Adipocyte (in vitro differentiated cells): ENCODE measurements at regions not wholly inside any gene's neighbourhood (a gene's known extent, or its start where the extent isn't known, plus 50 kb on each side); places are given as distances from the start of the nearest gene placed in this dataset.
A peak's percentile ranks its signal among the peaks of the same experiment; 100 is the strongest.

Experiments
- DNase-seq: peaks from one replicate; pipeline ENCODE4 v3.0.0-alpha.2; 2015; ENCODE audit warnings: low read depth
- H3K27me3 ChIP-seq: replicated peaks from 2 replicates; pipeline ENCODE4 v1.7.0; 2013; ENCODE audit warnings: mild to moderate bottlenecking, low read length, moderate library complexity; ENCODE audit not compliant: control insufficient read depth, insufficient read depth
- H3K36me3 ChIP-seq: 2 replicates; pipeline ENCODE4 v1.7.0; 2013; ENCODE audit warnings: low read length, mild to moderate bottlenecking, moderate library complexity; ENCODE audit not compliant: control insufficient read depth, insufficient read depth, severe bottlenecking
- H3K4me1 ChIP-seq: 2 replicates; pipeline ENCODE4 v1.7.0; 2013; ENCODE audit warnings: mild to moderate bottlenecking, low read length, moderate library complexity; ENCODE audit not compliant: control insufficient read depth, insufficient read depth
- H3K4me3 ChIP-seq: 2 replicates; pipeline ENCODE4 v1.7.0; 2013; ENCODE audit warnings: mild to moderate bottlenecking, low read length, moderate library complexity
- H3K9ac ChIP-seq: 2 replicates; pipeline ENCODE4 v1.7.0; 2013; ENCODE audit warnings: mild to moderate bottlenecking, low read length, moderate library complexity
- H3K9me3 ChIP-seq: 2 replicates; pipeline ENCODE4 v1.7.0; 2013; ENCODE audit warnings: mild to moderate bottlenecking, low read length, moderate library complexity; ENCODE audit not compliant: control insufficient read depth

GRCh38 chr9:26437056-26437711, 455.4 kb downstream of the CAAP1 start:
- DNase-seq: no peak
- H3K4me1 ChIP-seq: no peaks in the 10 kb centered on the region

GRCh38 chr9:26426551-26427131, 466.0 kb downstream of the CAAP1 start:
- Histone ChIP-seq H3K4me3 (no peak overlapping the region), H3K9me3 (no peaks in the 10 kb centered on the region), H3K36me3 (no peaks in the 10 kb centered on the region), H3K4me1 (no peaks in the 10 kb centered on the region), H3K27me3 (no peaks in the 10 kb centered on the region), H3K9ac (no peak overlapping the region)
- no peak for DNase-seq

More at GRCh38 chr9:26437056-26437711, 455.4 kb downstream of the CAAP1 start:
- Histone ChIP-seq H3K27me3 (no peaks in the 10 kb centered on the region), H3K36me3 (no peaks in the 10 kb centered on the region), H3K9me3 (no peaks in the 10 kb centered on the region), H3K4me3 (no peak overlapping the region), H3K9ac (no peak overlapping the region)

GRCh38 chr9:26418480-26418879, 474.1 kb downstream of the CAAP1 start:
- no peaks in the 10 kb centered on the region for H3K4me1 ChIP-seq
- no peaks in the 10 kb centered on the region for H3K9me3 ChIP-seq
- no peak overlapping the region for H3K4me3 ChIP-seq
- DNase-seq: no peak
- no peaks in the 10 kb centered on the region for H3K36me3 ChIP-seq
- H3K27me3 ChIP-seq: no peaks in the 10 kb centered on the region
- H3K9ac ChIP-seq: no peak overlapping the region

GRCh38 chr9:26415528-26415927, 477.1 kb downstream of the CAAP1 start:
- Histone ChIP-seq H3K27me3 (no peaks in the 10 kb centered on the region), H3K36me3 (no peaks in the 10 kb centered on the region), H3K9me3 (no peaks in the 10 kb centered on the region), H3K4me3 (no peak overlapping the region), H3K9ac (no peak overlapping the region), H3K4me1 (no peaks in the 10 kb centered on the region)
- no peak for DNase-seq

GRCh38 chr9:26413611-26414010, 479.0 kb downstream of the CAAP1 start:
- no peaks in the 10 kb centered on the region for H3K27me3 ChIP-seq
- no peak overlapping the region for H3K9ac ChIP-seq
- no peak overlapping the region for H3K4me3 ChIP-seq
- no peaks in the 10 kb centered on the region for H3K9me3 ChIP-seq
- H3K4me1 ChIP-seq: no peaks in the 10 kb centered on the region
- H3K36me3 ChIP-seq: no peaks in the 10 kb centered on the region
- DNase-seq: no peak

- H3K4me1 ChIP-seq: no peaks in the 10 kb centered on the region
- no peak overlapping the region for H3K9ac ChIP-seq
- H3K36me3 ChIP-seq: no peaks in the 10 kb centered on the region
- no peaks in the 10 kb centered on the region for H3K27me3 ChIP-seq
- no peak overlapping the region for H3K4me3 ChIP-seq
- H3K9me3 ChIP-seq: no peaks in the 10 kb centered on the region
- DNase-seq: no peak
These were observed 480.2 kb downstream of the CAAP1 start for GRCh38 chr9:26412446-26412845.

- H3K9me3 ChIP-seq: no peaks in the 10 kb centered on the region
- DNase-seq: no peak
- H3K36me3 ChIP-seq: no peaks in the 10 kb centered on the region
- H3K27me3 ChIP-seq: no peaks in the 10 kb centered on the region
- H3K9ac ChIP-seq: no peak overlapping the region
- no peaks in the 10 kb centered on the region for H3K4me1 ChIP-seq
- no peak overlapping the region for H3K4me3 ChIP-seq
These were observed 485.9 kb downstream of the CAAP1 start for GRCh38 chr9:26406676-26407075.

- H3K4me1 ChIP-seq: no peaks in the 10 kb centered on the region
- no peak overlapping the region for H3K9ac ChIP-seq
- no peaks in the 10 kb centered on the region for H3K27me3 ChIP-seq
These were observed 493.0 kb downstream of the CAAP1 start for GRCh38 chr9:26399556-26399955.

GRCh38 chr9:26394025-26394424, 498.6 kb downstream of the CAAP1 start:
- H3K9ac ChIP-seq: no peak overlapping the region
- H3K4me1 ChIP-seq: no peaks in the 10 kb centered on the region
- DNase-seq: no peak
- no peaks in the 10 kb centered on the region for H3K36me3 ChIP-seq
- no peaks in the 10 kb centered on the region for H3K9me3 ChIP-seq
- H3K4me3 ChIP-seq: no peak overlapping the region
- H3K27me3 ChIP-seq: no peaks in the 10 kb centered on the region

More at GRCh38 chr9:26399556-26399955, 493.0 kb downstream of the CAAP1 start:
- Histone ChIP-seq H3K9me3 (no peaks in the 10 kb centered on the region), H3K4me3 (no peak overlapping the region), H3K36me3 (no peaks in the 10 kb centered on the region)
- DNase-seq: peak; percentile 21

GRCh38 chr9:26392639-26393038, 500.0 kb downstream of the CAAP1 start:
- Histone ChIP-seq H3K9me3 (peaks cover 3% of the 10 kb centered on the region), H3K27me3 (no peaks in the 10 kb centered on the region), H3K4me3 (no peak overlapping the region), H3K4me1 (no peaks in the 10 kb centered on the region), H3K36me3 (no peaks in the 10 kb centered on the region), H3K9ac (no peak overlapping the region)
- DNase-seq: no peak

- H3K9ac ChIP-seq: no peak overlapping the region
- H3K9me3 ChIP-seq: peaks cover 3% of the 10 kb centered on the region
- no peak overlapping the region for H3K4me3 ChIP-seq
- DNase-seq: no peak
- no peaks in the 10 kb centered on the region for H3K4me1 ChIP-seq
- H3K27me3 ChIP-seq: no peaks in the 10 kb centered on the region
- H3K36me3 ChIP-seq: no peaks in the 10 kb centered on the region
These were observed 501.6 kb downstream of the CAAP1 start for GRCh38 chr9:26391036-26391435.

- peak; percentile 44 for DNase-seq
- Histone ChIP-seq H3K27me3 (no peaks in the 10 kb centered on the region), H3K9me3 (no peaks in the 10 kb centered on the region), H3K4me1 (no peaks in the 10 kb centered on the region), H3K9ac (no peak overlapping the region), H3K36me3 (no peaks in the 10 kb centered on the region), H3K4me3 (no peak overlapping the region)
These were observed 517.2 kb downstream of the CAAP1 start for GRCh38 chr9:26375448-26375847.
